SK-N-MC (cell line): ENCODE measurements at regions not wholly inside any gene's neighbourhood (a gene's known extent, or its start where the extent isn't known, plus 50 kb on each side); places are given as distances from the start of the nearest gene placed in this dataset.

ENCODE experiments used
- EZH2 ChIP-seq: fragments of 200-600 bp; sonication (generic); IDR thresholded peaks from one replicate; pipeline ENCODE4 v1.6.1; 2017; ENCODE audit warnings: antibody characterized with exemption
- FOXP2 ChIP-seq: optimal IDR thresholded peaks from 2 replicates; pipeline ENCODE3; 2011; ENCODE audit warnings: mild to moderate bottlenecking, moderate library complexity; ENCODE audit not compliant: insufficient read depth; ENCODE audit errors: extremely low read length, control extremely low read depth
- POLR2AphosphoS5 ChIP-seq: IDR thresholded peaks from 2 replicates; pipeline ENCODE4 v1.6.1; 2012; ENCODE audit warnings: mild to moderate bottlenecking, low read depth, low read length, borderline replicate concordance

DNA sequence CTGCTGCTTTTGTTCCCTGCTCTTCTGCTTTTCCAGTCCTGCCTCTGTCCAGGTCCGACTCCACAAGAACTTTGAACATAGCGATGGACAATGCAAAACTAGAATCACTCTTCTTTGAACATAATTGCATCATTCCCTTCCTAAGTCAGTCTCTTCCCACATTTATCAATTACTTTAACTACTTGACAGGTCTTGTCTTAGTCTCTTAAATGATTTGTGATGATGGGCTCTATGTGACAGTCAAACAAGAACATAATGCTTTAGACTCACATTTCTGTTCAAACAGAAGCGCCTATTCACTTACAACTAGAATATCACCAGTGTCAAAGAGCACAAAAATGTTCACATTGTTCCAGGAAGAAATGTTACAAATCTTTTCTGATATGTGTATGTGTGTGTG, 278.1 kb downstream of the SH3GL2 start:
- no peak for TF ChIP-seq POLR2AphosphoS5
- TF ChIP-seq EZH2: no peak
- no peak for TF ChIP-seq FOXP2
